Neural cell (in vitro differentiated cells): ENCODE measurements at regions not wholly inside any gene's neighbourhood (a gene's known extent, or its start where the extent isn't known, plus 50 kb on each side); places are given as distances from the start of the nearest gene placed in this dataset.

ENCODE experiments used
- H2AFZ ChIP-seq: fragments of 200-600, 300-800 bp; sonication (generic), shearing (Covaris generic); 2 replicates; pipeline ENCODE4 v1.6.0; 2014; ENCODE audit warnings: low read depth, mild to moderate bottlenecking, antibody characterized with exemption, low read length, moderate library complexity
- H3F3A ChIP-seq: fragments of 200-600 bp; shearing (Covaris generic); 2 replicates; pipeline ENCODE4 v1.6.1; 2016; ENCODE audit warnings: mild to moderate bottlenecking, moderate library complexity, mixed read lengths, antibody characterized with exemption, low read length; ENCODE audit not compliant: insufficient read depth, poor library complexity, severe bottlenecking
- H3K27ac ChIP-seq: fragments of 200-600, 300-800 bp; sonication (generic), shearing (Covaris generic); 2 replicates; pipeline ENCODE4 v1.5.1; 2014; ENCODE audit warnings: mild to moderate bottlenecking, low read length, moderate library complexity
- H3K27me3 ChIP-seq: fragments of 300-800, 200-600 bp; sonication (generic), shearing (Covaris generic); 2 replicates; pipeline ENCODE4 v1.6.0; 2014; ENCODE audit warnings: mild to moderate bottlenecking, low read depth, low read length, moderate library complexity; ENCODE audit not compliant: insufficient read depth
- H3K36me3 ChIP-seq: fragments of 300-800, 200-600 bp; sonication (generic), shearing (Covaris generic); 2 replicates; pipeline ENCODE4 v1.5.1; 2014; ENCODE audit warnings: mild to moderate bottlenecking, antibody characterized with exemption, low read length, moderate library complexity; ENCODE audit not compliant: insufficient read depth
- H3K4me2 ChIP-seq: fragments of 300-800, 200-600 bp; sonication (generic), shearing (Covaris generic); 2 replicates; pipeline ENCODE4 v1.6.0; 2014; ENCODE audit warnings: mild to moderate bottlenecking, low read length
- H3K4me3 ChIP-seq: fragments of 300-800, 200-600 bp; sonication (generic), shearing (Covaris generic); 2 replicates; pipeline ENCODE4 v1.5.1; 2014; ENCODE audit warnings: mild to moderate bottlenecking, low read length, moderate library complexity
- H3K79me2 ChIP-seq: fragments of 200-600 bp; shearing (Covaris generic); replicated peaks from 2 replicates; pipeline ENCODE4 v1.6.0; 2014; ENCODE audit warnings: mild to moderate bottlenecking, low read length, moderate library complexity; ENCODE audit not compliant: insufficient read depth
- H3K9ac ChIP-seq: fragments of 300-800, 200-600 bp; sonication (generic), shearing (Covaris generic); 2 replicates; pipeline ENCODE4 v1.6.1; 2016; ENCODE audit warnings: mild to moderate bottlenecking, low read length, mixed read lengths
- H3K9me2 ChIP-seq: fragments of 200-600 bp; shearing (Covaris generic); 2 replicates; pipeline ENCODE4 v1.6.1; 2016; ENCODE audit warnings: mild to moderate bottlenecking, low read length, mixed read lengths; ENCODE audit not compliant: insufficient read depth
- H3K9me3 ChIP-seq: fragments of 200-600, 300-800 bp; sonication (generic), shearing (Covaris generic); 2 replicates; pipeline ENCODE4 v1.6.1; 2016; ENCODE audit warnings: mild to moderate bottlenecking, mixed run types, low read length, moderate library complexity, mixed read lengths
- H4K20me1 ChIP-seq: fragments of 200-600 bp; shearing (Covaris generic); 2 replicates; pipeline ENCODE4 v1.6.1; 2016; ENCODE audit warnings: mild to moderate bottlenecking, mixed run types; ENCODE audit not compliant: insufficient read depth
- CTCF ChIP-seq: fragments of 450-650 bp; IDR thresholded peaks from 2 replicates; pipeline ENCODE4 v1.5.1; 2014; ENCODE audit warnings: antibody characterized with exemption, mild to moderate bottlenecking, moderate library complexity; ENCODE audit not compliant: poor library complexity, severe bottlenecking
- EP300 ChIP-seq: fragments of 450-650 bp; conservative IDR thresholded peaks from 2 replicates; pipeline ENCODE4 v1.6.1; 2014; ENCODE audit warnings: antibody characterized with exemption, mild to moderate bottlenecking, moderate library complexity; ENCODE audit not compliant: poor library complexity, severe bottlenecking
- EZH2 ChIP-seq: fragments of 200-600, 300-800 bp; shearing (Covaris generic), sonication (generic); IDR thresholded peaks from 2 replicates; pipeline ENCODE4 v1.6.1; 2014; ENCODE audit warnings: antibody characterized with exemption, low read length, borderline replicate concordance, mild to moderate bottlenecking; ENCODE audit not compliant: insufficient read depth, poor library complexity, severe bottlenecking
- MXI1 ChIP-seq: fragments of 450-650 bp; conservative IDR thresholded peaks from 2 replicates; pipeline ENCODE4 v1.6.1; 2014; ENCODE audit warnings: antibody characterized with exemption, mild to moderate bottlenecking; ENCODE audit not compliant: poor library complexity, severe bottlenecking
- POLR2AphosphoS5 ChIP-seq: IDR thresholded peaks from 2 replicates; pipeline ENCODE4 v1.6.1; 2012
- RAD21 ChIP-seq: fragments of 450-650 bp; conservative IDR thresholded peaks from 2 replicates; pipeline ENCODE4 v1.6.1; 2014; ENCODE audit warnings: antibody characterized with exemption, mild to moderate bottlenecking, moderate library complexity
- REST ChIP-seq: IDR thresholded peaks from 2 replicates; pipeline ENCODE4 v1.6.1; 2012; ENCODE audit warnings: borderline replicate concordance
- SMC3 ChIP-seq: fragments of 450-650 bp; conservative IDR thresholded peaks from 2 replicates; pipeline ENCODE4 v1.6.1; 2014; ENCODE audit warnings: antibody characterized with exemption, mild to moderate bottlenecking, moderate library complexity; ENCODE audit not compliant: poor library complexity
- TAF1 ChIP-seq: IDR thresholded peaks from 2 replicates; pipeline ENCODE4 v1.6.1; 2012; ENCODE audit warnings: low read depth

- Histone ChIP-seq H3K4me2 (no peak overlapping the region), H3K9me2 (no peaks in the 10 kb centered on the region), H3K36me3 (no peaks in the 10 kb centered on the region), H3K9me3 (no peaks in the 10 kb centered on the region), H3K9ac (no peak overlapping the region), H3K79me2 (no peaks in the 10 kb centered on the region), H3K27ac (no peak overlapping the region), H3K4me3 (no peak overlapping the region), H3F3A (no peaks in the 10 kb centered on the region), H4K20me1 (no peaks in the 10 kb centered on the region), H3K27me3 (no peaks in the 10 kb centered on the region), H2AFZ (no peak overlapping the region)
- no peak for TF ChIP-seq REST
- TF ChIP-seq CTCF: no peak
- TF ChIP-seq EP300: no peak
- TF ChIP-seq EZH2: no peak
- no peak for TF ChIP-seq MXI1
- no peak for TF ChIP-seq POLR2AphosphoS5
- TF ChIP-seq SMC3: no peak
- no peak for TF ChIP-seq TAF1
- TF ChIP-seq RAD21: no peak
Measured at GRCh38 chr10:31136386-31136785, 104.7 kb upstream of the ZNF438 start.

GRCh38 chr10:31136930-31137885 lies 105.5 kb upstream of the ZNF438 start:
- Histone ChIP-seq H3K4me2 (no peak overlapping the region), H3F3A (no peaks in the 10 kb centered on the region)

More at GRCh38 chr10:31136930-31137885, 105.5 kb upstream of the ZNF438 start:
- no peaks in the 10 kb centered on the region for H3K9me3 ChIP-seq
- no peaks in the 10 kb centered on the region for H3K36me3 ChIP-seq
- no peaks in the 10 kb centered on the region for H4K20me1 ChIP-seq
- H3K27me3 ChIP-seq: no peaks in the 10 kb centered on the region
- TF ChIP-seq SMC3: no peak
- TF ChIP-seq POLR2AphosphoS5: no peak
- no peak for TF ChIP-seq RAD21
- TF ChIP-seq TAF1: no peak
- TF ChIP-seq EP300: no peak
- TF ChIP-seq CTCF: no peak
- TF ChIP-seq MXI1: no peak
- TF ChIP-seq EZH2: no peak
- H3K27ac ChIP-seq: no peak overlapping the region
- no peak overlapping the region for H3K9ac ChIP-seq
- no peak overlapping the region for H2AFZ ChIP-seq
- H3K4me3 ChIP-seq: no peak overlapping the region
- no peaks in the 10 kb centered on the region for H3K9me2 ChIP-seq
- no peaks in the 10 kb centered on the region for H3K79me2 ChIP-seq
